ENCODE measurements at regions not wholly inside any gene's neighbourhood (a gene's known extent, or its start where the extent isn't known, plus 50 kb on each side); places are given as distances from the start of the nearest gene placed in this dataset.

DNA sequence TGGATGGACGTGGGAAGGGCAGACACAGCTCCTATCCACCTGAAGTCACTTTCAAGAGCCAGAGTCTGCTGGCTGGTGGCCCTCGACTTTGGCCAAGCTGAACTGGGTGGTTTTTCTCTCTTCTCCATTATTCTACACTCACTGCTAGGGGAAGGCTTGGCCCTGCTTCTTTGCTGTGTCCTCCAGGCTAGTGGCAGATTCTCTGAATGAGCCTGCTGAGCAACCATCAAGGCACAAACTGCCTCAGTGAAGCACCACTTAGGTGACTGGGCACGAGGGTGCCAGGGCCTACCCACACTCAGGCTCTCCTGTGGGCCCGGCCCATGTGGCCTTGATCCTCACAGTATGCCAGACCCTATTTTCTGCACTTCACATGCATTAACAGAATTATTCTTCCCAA is 92.0 kb downstream of the PJA1 start:
- H3K9me3 ChIP-seq (ENCODE audit: control insufficient read depth, insufficient read depth, low read length) = no peaks in the 10 kb centered on the region
- TF ChIP-seq, protein P1, sequence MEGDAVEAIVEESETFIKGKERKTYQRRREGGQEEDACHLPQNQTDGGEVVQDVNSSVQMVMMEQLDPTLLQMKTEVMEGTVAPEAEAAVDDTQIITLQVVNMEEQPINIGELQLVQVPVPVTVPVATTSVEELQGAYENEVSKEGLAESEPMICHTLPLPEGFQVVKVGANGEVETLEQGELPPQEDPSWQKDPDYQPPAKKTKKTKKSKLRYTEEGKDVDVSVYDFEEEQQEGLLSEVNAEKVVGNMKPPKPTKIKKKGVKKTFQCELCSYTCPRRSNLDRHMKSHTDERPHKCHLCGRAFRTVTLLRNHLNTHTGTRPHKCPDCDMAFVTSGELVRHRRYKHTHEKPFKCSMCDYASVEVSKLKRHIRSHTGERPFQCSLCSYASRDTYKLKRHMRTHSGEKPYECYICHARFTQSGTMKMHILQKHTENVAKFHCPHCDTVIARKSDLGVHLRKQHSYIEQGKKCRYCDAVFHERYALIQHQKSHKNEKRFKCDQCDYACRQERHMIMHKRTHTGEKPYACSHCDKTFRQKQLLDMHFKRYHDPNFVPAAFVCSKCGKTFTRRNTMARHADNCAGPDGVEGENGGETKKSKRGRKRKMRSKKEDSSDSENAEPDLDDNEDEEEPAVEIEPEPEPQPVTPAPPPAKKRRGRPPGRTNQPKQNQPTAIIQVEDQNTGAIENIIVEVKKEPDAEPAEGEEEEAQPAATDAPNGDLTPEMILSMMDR (IDR thresholded peaks at IDR 0.05; ENCODE audit: low read depth, low read length) = no peak
- H3K27me3 ChIP-seq (ENCODE audit: control insufficient read depth, insufficient read depth, low read length) = no peaks in the 10 kb centered on the region
- H3K4me3 ChIP-seq (ENCODE audit: low read depth, low read length) = no peak overlapping the region
- ChIA-PET CTCF (no interaction called here), POLR2A (no interaction called here)
- H3K27ac ChIP-seq (ENCODE audit: low read depth, low read length) = no peak overlapping the region
- DNase-seq (ENCODE audit: low read depth, low spot score) = no peak

DNA sequence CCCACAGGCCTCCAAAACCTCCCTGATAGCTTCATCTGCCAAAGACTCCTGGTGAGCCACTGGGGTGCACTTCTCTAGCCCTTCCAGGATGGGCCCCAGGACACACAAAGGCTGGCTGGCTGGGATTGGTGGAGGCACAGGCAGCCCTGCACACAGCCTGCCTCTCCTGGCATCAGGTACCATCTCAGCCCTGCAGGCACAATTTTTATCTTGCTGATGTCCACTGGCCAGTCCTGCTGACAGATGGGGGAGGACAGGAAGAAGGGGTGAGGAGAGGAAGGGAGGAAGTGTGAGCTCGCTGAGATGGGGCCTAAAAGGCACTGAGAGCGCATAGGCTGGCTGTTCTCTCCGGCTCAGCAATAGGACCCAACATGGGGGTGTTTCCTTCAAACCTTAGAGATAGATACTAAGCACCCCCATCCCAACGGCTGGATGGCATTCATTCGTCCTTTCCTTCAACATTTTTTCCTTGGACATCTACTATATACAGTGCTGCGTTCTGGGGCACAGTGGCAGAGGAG is 92.7 kb downstream of the PJA1 start:
- CTCF ChIA-PET = no interaction called here
- no peak for DNase-seq (ENCODE audit: low read depth, low spot score)
- no peaks in the 10 kb centered on the region for H3K27me3 ChIP-seq (ENCODE audit: control insufficient read depth, insufficient read depth, low read length)
- no peak overlapping the region for H3K27ac ChIP-seq (ENCODE audit: low read depth, low read length)
- TF ChIP-seq, protein P1 (IDR thresholded peaks at IDR 0.05; ENCODE audit: low read depth, low read length) = no peak
- POLR2A ChIA-PET = no interaction called here
- no peak overlapping the region for H3K4me3 ChIP-seq (ENCODE audit: low read depth, low read length)
- H3K9me3 ChIP-seq (ENCODE audit: control insufficient read depth, insufficient read depth, low read length) = no peaks in the 10 kb centered on the region

DNA sequence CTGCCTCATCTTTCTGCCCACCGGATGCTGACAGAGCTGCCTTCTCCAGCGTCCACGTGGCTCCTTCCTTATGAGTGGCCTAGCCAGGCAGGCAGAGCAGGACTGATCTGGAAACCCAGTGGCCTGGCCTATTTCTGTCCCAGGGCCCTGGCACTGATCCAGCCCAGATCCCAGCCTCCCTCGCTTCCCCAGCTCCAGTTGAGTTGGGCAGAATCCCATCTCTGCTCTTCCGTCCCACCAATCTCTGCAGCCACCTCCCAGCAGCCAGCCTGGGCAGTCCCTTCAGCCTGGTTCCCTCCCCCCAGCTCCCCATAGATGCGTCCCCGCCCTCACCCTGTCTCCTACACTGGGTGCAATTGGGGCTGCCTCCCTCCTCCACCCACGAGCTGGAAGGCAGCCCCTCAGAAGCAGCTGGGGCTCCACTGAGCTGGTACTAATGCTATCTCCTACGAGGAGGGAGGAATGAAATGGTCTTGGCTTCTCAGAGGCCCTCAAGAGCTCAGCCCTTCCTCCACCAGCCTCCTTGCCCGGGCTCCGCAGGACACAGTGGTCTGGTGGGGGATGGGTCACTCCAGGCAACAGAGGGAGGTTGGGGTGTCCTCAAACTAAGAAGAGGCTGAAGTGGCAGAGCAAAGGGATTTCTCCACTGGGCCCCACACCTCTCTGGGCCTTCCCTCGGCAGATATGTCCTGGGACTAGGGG is 94.2 kb downstream of the PJA1 start:
- POLR2A ChIA-PET = interaction anchor here (0.8 kb wide), 1 partner anchor 243 kb away, joined by 3 read pairs; the partner anchor contains the start of gene EFNB1
- TF ChIP-seq, protein P1 (IDR thresholded peaks at IDR 0.05; ENCODE audit: low read depth, low read length) = no peak
- Histone ChIP-seq H3K9me3 (ENCODE audit: control insufficient read depth, insufficient read depth, low read length) (no peaks in the 10 kb centered on the region), H3K27ac (ENCODE audit: low read depth, low read length) (no peak overlapping the region), H3K4me3 (ENCODE audit: low read depth, low read length) (no peak overlapping the region), H3K27me3 (ENCODE audit: control insufficient read depth, insufficient read depth, low read length) (no peaks in the 10 kb centered on the region)
- CTCF ChIA-PET = no interaction called here
- no peak for DNase-seq (ENCODE audit: low read depth, low spot score)

DNA sequence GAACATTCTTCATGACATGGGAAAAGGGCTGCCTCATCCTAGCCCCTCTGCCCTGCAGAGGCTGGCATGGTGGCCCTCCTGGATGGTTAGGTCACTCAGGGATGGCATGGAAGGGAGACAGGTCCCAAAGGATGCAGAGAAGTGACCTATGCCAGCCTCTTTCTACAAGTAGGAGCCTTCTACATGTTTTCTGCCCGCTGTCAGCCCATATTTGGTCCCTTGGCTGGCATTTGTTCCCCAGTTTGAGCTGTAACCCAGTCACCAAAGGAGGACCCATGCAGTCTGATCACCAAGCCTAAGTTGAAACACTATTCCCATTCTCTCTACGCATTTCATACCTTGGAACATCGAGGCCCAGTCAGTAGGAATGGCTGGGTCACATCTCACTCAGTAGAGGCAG is 95.4 kb downstream of the PJA1 start:
- CTCF ChIA-PET = no interaction called here
- no peaks in the 10 kb centered on the region for H3K27me3 ChIP-seq (ENCODE audit: control insufficient read depth, insufficient read depth, low read length)
- H3K9me3 ChIP-seq (ENCODE audit: control insufficient read depth, insufficient read depth, low read length) = no peaks in the 10 kb centered on the region
- POLR2A ChIA-PET = no interaction called here
- no peak overlapping the region for H3K4me3 ChIP-seq (ENCODE audit: low read depth, low read length)
- no peak for DNase-seq (ENCODE audit: low read depth, low spot score)
- TF ChIP-seq, protein P1 (IDR thresholded peaks at IDR 0.05; ENCODE audit: low read depth, low read length) = no peak
- no peak overlapping the region for H3K27ac ChIP-seq (ENCODE audit: low read depth, low read length)

DNA sequence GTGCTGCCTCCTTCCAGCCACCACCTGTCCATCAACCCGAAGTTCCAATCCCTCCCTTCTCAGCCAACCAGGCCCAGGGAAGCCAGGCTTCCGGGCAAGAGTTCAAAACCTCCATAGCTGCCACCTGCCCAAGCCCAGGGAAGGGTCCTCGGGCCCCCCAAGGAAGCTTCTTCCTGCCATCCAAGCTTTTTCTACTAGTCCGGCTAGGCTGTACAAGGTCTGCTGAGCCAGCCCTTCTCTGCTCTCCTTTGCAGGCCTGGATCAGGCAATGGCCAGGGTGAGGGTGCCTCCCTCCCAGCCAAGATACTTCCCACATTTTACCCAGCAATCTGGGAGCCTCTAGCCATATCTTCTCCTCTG is 96.2 kb downstream of the PJA1 start:
- Histone ChIP-seq H3K9me3 (ENCODE audit: control insufficient read depth, insufficient read depth, low read length) (no peaks in the 10 kb centered on the region), H3K27me3 (ENCODE audit: control insufficient read depth, insufficient read depth, low read length) (no peaks in the 10 kb centered on the region), H3K27ac (ENCODE audit: low read depth, low read length) (no peak overlapping the region), H3K4me3 (ENCODE audit: low read depth, low read length) (no peak overlapping the region)
- ChIA-PET CTCF (no interaction called here), POLR2A (no interaction called here)
- DNase-seq (ENCODE audit: low read depth, low spot score) = no peak
- TF ChIP-seq, protein P1 (IDR thresholded peaks at IDR 0.05; ENCODE audit: low read depth, low read length) = no peak
